HFFc6 (cell line): ENCODE measurements at regions not wholly inside any gene's neighbourhood (a gene's known extent, or its start where the extent isn't known, plus 50 kb on each side); places are given as distances from the start of the nearest gene placed in this dataset.
A peak's percentile ranks its signal among the peaks of the same experiment; 100 is the strongest.

Experiments
- DNase-seq: peaks from one replicate; pipeline ENCODE4 v3.0.0-alpha.2; 2018
- H3K27ac Mint-ChIP-seq: 2 replicates; pipeline ENCODE4 v1.8.0; 2020; ENCODE audit warnings: mild to moderate bottlenecking, mixed read lengths
- H3K27me3 Mint-ChIP-seq: 2 replicates; pipeline ENCODE4 v1.8.0; 2021; ENCODE audit warnings: mild to moderate bottlenecking, moderate library complexity, mixed read lengths; ENCODE audit not compliant: insufficient read depth
- H3K36me3 Mint-ChIP-seq: 2 replicates; pipeline ENCODE4 v1.8.0; 2021; ENCODE audit warnings: low read depth, mixed read lengths
- H3K4me1 Mint-ChIP-seq: 2 replicates; pipeline ENCODE4 v1.8.0; 2020; ENCODE audit warnings: low read depth, mixed read lengths
- H3K4me3 Mint-ChIP-seq: 2 replicates; pipeline ENCODE4 v1.8.0; 2020; ENCODE audit warnings: mild to moderate bottlenecking, moderate library complexity, mixed read lengths
- H3K9me3 Mint-ChIP-seq: 2 replicates; pipeline ENCODE4 v1.8.0; 2020; ENCODE audit warnings: mild to moderate bottlenecking, mixed read lengths
- TF ChIP-seq, protein P1 (sequence below): fragments of 200-600 bp; sonication (generic); IDR thresholded peaks from 2 replicates; pipeline ENCODE4 v1.5.0; 2021; ENCODE audit warnings: antibody characterized with exemption, mild to moderate bottlenecking

DNA sequence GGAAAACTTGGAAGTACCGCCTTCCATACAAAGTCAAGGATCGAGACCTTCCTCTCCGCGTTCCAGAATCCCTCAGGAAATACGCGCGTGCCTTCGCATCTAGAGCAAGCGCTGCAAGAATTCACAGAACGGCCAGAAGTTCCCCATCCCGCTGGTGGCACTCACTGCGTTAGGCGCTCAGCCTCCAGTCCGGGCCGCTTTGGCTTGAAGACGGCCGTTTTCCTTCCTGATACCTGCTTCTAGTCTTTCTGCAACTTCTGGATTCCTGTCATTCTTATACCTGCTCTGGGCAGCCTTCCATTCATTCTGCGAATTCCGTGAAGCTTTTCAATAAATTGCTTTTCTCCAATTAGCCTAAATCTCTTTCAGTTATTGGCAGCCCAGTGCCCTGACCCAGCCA lies 896.4 kb downstream of the TRIML1 start:
- no peak overlapping the region for H3K27ac Mint-ChIP-seq
- no peak overlapping the region for H3K4me3 Mint-ChIP-seq
- no peak for DNase-seq
- no peaks in the 10 kb centered on the region; the same call in 1 of the 2 replicates for H3K9me3 Mint-ChIP-seq
- H3K27me3 Mint-ChIP-seq, result no peaks in the 10 kb centered on the region; the same call in 1 of the 2 replicates
- H3K36me3 Mint-ChIP-seq, result no peaks in the 10 kb centered on the region
- H3K4me1 Mint-ChIP-seq, result peaks cover 7% of the 10 kb centered on the region; the same call in 1 of the 2 replicates
- TF ChIP-seq, protein P1, sequence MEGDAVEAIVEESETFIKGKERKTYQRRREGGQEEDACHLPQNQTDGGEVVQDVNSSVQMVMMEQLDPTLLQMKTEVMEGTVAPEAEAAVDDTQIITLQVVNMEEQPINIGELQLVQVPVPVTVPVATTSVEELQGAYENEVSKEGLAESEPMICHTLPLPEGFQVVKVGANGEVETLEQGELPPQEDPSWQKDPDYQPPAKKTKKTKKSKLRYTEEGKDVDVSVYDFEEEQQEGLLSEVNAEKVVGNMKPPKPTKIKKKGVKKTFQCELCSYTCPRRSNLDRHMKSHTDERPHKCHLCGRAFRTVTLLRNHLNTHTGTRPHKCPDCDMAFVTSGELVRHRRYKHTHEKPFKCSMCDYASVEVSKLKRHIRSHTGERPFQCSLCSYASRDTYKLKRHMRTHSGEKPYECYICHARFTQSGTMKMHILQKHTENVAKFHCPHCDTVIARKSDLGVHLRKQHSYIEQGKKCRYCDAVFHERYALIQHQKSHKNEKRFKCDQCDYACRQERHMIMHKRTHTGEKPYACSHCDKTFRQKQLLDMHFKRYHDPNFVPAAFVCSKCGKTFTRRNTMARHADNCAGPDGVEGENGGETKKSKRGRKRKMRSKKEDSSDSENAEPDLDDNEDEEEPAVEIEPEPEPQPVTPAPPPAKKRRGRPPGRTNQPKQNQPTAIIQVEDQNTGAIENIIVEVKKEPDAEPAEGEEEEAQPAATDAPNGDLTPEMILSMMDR, result no peak

DNA sequence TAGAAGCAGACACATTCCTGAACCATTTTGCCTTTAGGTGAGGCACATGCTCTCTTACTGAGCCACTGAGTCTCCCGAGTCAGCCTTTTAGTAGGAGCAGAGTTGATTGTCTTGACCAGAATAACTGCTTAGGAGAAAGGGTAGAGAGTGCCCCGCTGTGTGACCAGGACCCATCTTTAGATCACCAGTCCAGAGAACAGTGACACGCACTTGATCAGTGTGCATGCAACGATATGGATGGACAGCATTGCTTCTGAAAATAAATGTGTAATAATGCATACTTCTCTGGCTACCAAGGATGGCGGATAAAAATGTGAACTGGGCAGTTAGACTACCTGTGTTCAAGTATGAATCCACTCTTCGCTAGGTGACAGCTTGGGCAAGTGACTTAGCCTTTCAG lies 897.7 kb downstream of the TRIML1 start:
- no peaks in the 10 kb centered on the region; the same call in 1 of the 2 replicates for H3K9me3 Mint-ChIP-seq
- no peaks in the 10 kb centered on the region for H3K36me3 Mint-ChIP-seq
- DNase-seq, result no peak
- no peak overlapping the region for H3K4me3 Mint-ChIP-seq
- H3K4me1 Mint-ChIP-seq, result peaks cover 7% of the 10 kb centered on the region; the same call in 1 of the 2 replicates
- H3K27ac Mint-ChIP-seq, result no peak overlapping the region
- no peaks in the 10 kb centered on the region; the same call in 1 of the 2 replicates for H3K27me3 Mint-ChIP-seq
- TF ChIP-seq, protein P1, result no peak

DNA sequence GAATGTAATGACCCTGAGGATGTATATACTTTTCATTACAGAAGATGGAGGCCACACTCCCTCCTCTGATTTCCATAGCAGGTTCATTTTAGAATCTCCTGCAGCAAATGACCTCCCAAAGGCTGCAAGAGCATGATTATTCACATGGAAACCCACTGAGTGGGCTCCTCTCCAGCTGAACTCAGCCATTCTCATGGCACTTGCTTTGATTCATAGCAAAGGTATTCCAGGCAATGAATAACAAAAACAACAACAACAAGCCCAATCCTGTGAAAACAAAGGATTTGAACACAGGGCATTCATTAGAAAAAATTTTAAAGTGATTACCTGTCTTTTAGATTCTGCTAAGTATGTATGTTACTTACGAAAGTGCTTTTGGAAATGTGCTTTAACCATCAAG lies 894.0 kb upstream of the FRG1 start:
- H3K4me3 Mint-ChIP-seq, result no peak overlapping the region
- peak; percentile 13 for DNase-seq
- no peaks in the 10 kb centered on the region for H3K36me3 Mint-ChIP-seq
- TF ChIP-seq, protein P1, result no peak
- no peak overlapping the region for H3K27ac Mint-ChIP-seq
- H3K4me1 Mint-ChIP-seq, result peaks cover 38% of the 10 kb centered on the region
- no peaks in the 10 kb centered on the region; the same call in 1 of the 2 replicates for H3K9me3 Mint-ChIP-seq
- no peaks in the 10 kb centered on the region for H3K27me3 Mint-ChIP-seq

DNA sequence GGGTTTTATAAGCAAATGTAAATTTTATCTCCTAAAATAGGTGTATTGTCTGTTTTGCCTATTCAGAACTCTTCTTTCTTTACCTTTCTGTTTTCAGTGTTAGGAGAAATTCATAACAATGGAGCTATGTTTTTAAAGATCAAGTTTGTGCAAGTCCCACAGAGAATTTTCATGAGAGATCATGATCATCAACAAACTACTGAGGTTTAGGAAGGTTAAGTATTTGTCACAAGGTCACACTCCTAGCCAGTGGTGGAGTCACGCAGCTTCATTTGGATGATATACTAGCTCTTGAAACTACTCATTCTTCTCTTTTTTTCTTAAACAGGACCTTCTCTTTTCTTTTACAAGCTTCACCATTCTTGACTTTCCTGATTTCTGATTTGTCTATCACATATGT lies 892.6 kb upstream of the FRG1 start:
- no peak overlapping the region for H3K27ac Mint-ChIP-seq
- TF ChIP-seq, protein P1, result no peak
- no peaks in the 10 kb centered on the region; the same call in 1 of the 2 replicates for H3K27me3 Mint-ChIP-seq
- H3K36me3 Mint-ChIP-seq, result no peaks in the 10 kb centered on the region
- 0 out of 2 replicates have a peak overlapping the region, but pooled peaks have one; percentile 9 for H3K4me3 Mint-ChIP-seq
- peaks cover 38% of the 10 kb centered on the region for H3K4me1 Mint-ChIP-seq
- peak; percentile 39 for DNase-seq
- no peaks in the 10 kb centered on the region; the same call in 1 of the 2 replicates for H3K9me3 Mint-ChIP-seq

DNA sequence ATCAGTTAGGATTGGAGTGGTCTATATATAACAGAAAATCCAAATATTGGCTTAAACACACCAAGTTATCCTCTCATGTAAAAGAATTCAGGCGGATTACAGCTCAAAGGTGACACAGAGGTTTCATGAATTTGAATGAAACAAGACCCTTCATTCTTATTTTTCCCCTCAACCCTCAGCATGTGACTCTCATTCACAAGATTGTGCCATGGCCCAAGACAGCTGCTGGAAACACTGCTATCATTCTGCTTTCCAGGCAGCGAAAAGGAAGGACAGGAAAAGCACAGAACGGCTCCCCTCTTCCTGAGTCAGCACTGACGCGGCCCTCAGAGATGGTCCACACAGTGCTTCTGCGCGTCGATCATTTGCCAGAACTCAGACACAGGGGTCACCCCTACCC lies 891.0 kb upstream of the FRG1 start:
- Mint-ChIP-seq H3K27ac (no peak overlapping the region), H3K4me1 (peaks cover 44% of the 10 kb centered on the region), H3K27me3 (no peaks in the 10 kb centered on the region; the same call in 1 of the 2 replicates), H3K9me3 (no peaks in the 10 kb centered on the region), H3K4me3 (no peak overlapping the region), H3K36me3 (no peaks in the 10 kb centered on the region)
- TF ChIP-seq, protein P1, result no peak
- no peak for DNase-seq
